ENCODE measurements at regions not wholly inside any gene's neighbourhood (a gene's known extent, or its start where the extent isn't known, plus 50 kb on each side); places are given as distances from the start of the nearest gene placed in this dataset.

DNA sequence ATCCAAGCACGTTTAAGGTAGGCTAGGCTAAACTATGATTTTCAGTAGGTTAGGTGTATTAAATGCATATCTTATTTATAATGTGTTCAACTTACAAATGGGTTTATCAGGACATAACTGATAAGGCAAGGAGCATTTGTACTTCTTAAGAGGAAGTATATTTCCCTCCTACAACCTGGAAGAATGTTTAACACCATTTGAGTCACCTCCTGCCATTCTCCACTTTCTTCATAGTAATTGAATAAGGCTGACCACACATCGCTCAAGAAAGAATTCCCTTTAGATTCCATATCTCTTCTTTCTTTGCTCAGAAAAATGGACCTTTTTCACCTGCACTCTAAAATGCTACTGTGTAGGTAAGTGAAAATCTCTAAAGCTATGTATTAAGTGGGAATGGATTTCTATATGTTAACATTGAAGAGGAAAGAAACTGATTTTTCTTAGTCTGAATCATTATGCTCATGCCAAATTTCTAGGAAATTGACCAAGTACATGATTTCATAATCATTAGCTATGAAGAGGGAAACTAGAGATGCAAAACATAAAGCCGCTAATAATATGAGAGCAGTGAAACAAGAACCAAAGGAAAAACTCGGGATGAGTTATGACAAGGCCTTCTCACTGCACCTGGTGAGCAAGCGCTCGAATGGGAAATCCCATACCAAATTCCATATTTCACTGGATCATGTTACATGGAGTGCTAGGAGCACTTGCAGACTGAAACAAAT is 210.4 kb downstream of the ALDH8A1 start:
- DNase-seq (ENCODE audit: low read depth): peak; percentile 27

DNA sequence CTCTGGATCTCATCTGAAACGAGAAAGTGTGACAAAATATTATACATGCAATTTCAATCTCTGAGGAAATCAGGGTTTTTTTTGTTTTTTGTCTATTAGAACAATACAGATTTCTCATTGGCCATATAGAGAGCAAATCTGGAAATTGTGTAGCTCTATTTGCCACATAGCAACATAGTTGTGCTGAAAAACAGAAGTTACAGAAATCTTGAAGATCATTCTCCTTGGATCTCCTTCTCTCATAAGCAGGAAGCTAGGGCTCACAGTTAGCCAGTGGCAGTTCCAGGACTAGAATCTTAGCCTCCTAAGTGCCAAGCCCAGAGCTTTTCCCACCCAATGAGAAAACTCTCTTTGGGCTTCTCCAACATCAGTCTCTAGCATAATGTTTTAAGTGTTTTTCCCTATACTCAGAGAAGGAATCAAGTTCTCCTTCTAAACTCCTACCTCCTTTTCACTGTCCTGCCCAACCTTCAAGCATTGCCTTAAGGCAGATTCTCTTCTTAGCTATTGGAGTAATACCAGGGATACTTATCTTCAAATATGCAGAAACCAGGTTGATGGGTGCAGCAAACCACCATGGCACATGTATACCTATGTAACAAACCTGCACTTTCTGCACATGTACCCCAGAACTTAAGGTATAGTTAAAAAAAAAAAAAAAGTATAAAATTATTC is 211.6 kb downstream of the ALDH8A1 start:
- DNase-seq (ENCODE audit: low read depth): no peak

DNA sequence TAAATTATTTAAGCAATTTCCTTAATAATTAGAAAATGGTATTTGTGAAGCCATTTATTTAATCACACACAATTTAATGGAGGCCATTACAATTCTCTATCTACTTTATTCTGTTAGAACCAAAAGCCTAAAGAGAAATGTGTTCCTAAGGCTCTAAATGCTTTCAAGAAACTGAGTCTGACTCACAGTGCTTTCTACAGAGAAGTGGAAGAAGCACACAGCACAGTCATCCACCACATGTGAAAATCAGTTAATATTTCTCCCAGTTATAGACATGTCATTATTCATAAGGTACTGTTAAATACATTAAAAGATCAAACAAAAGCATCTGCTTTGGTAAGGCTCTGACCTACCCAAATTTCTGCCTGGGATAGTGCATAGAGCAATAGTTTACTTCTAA is 214.4 kb downstream of the ALDH8A1 start:
- DNase-seq (ENCODE audit: low read depth): peak; percentile 23

DNA sequence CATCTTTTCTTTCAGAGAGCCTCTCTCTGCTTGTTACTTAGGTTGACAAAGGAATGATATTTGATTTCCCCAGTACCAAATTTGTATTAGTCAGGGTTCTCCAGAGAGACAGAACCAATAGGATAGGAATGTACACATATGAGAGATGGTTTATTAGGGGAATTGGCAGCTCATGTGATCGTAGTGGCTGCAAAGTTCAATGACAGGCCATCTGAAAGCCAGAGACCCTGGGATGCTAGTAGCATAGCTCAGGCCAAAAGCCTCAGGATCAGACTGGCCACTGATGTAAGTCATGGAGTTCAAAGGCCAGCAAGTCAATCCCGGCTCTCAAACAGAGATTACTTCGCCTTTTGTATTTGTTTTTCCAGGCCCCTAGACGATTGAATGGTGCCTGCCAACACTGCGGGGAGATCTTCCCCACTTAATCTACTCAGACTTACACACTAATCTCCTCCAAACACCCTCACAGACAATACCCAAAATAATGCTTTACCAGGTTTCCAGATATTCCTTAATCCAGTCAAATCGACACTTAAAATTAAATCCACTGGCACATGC is 215.5 kb downstream of the ALDH8A1 start:
- no peak for DNase-seq (ENCODE audit: low read depth)

DNA sequence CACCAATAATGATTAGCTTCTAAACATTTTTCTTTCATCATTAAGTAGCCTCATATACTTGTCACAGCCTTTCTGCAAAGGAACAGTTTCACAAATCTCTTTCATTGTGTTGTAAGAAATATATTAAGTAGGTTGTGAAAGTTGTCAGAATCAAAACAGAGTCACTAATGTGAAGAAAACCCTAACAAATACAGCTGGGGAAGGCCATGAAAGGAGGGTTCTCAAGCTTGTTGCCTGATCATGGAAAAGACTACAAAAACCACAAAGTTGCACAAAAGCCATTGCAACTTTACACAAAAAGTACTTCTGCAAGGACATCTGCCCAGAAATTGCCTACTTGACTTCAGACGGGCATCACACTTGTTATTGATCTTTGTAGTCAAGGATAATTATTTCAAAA is 216.1 kb downstream of the ALDH8A1 start:
- DNase-seq (ENCODE audit: low read depth): no peak

DNA sequence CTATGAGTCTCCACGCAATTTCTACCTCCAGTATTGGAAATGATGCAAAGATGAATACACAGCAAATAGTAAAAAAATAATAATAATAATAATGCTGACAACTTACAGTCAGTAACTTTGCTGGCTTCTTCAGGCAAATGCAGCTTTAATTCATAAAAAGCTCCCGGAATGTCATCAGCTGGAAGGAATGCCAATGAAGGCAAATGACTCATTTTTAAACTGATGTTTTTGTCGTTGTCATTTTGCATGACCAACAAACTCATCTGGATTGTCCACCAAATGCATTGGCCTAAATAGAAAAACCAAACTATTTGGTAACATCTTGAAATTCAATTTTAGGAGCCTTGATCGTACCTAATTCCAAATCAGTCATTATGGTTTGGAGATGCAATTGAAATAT is 217.1 kb downstream of the ALDH8A1 start:
- DNase-seq (ENCODE audit: low read depth): peak; percentile 40

DNA sequence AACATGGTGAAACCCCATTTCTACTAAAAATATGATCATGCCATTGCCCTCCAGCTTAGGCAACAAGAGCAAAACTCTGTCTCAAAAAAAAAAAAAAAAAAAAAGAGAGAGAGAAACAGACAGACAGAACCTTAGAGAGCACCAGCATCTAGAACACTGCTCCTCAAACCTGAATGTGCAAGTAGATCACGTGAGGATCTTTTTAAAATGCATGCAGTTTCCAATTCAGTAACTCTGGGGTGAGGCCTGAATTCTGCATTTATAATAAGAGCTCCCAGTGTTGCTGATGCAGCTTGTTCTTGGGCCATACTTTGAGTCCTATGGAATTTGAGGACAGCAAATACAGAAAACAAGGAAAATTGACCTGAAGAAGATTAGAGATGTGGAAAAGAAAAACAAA is 218.3 kb downstream of the ALDH8A1 start:
- no peak for DNase-seq (ENCODE audit: low read depth)

DNA sequence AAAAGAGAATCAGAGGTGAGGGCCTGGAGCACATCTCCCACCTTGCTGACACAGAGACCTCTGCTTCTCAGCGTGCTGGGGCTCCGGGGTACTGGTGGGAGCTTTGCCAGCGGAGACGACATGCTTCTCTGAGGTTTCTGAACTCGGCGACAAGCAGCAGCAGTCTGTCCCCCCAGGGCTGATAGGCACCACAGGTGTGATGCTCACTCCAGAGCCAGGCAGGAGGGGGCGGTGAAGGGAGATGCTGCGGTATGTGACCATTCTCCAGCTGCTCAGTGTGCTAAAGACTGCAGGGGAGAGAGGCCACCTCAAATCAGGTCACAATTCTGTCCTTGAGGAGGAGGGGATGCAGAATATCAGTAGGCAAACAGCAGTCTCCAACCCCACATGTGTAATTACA is 219.9 kb downstream of the ALDH8A1 start:
- no peak for DNase-seq (ENCODE audit: low read depth)

DNA sequence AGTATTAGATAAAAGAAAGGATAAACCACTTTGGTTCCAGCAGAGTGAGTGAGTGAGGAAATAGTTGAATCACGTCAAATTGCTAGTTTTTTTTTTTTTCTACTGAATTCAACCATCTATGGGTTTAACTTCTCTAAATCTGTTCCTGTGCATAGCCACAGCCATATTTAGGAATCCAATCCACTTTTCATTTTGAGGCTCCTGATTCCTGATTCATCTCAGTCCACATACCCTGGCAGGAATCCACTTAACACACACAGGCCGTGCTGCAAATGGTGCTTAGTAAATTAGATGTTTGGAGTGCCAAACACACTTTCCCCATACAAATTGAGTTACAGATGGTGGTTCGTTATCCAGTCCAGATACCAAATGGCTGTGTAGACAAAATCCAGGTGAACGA is 220.3 kb downstream of the ALDH8A1 start:
- DNase-seq (ENCODE audit: low read depth): no peak

DNA sequence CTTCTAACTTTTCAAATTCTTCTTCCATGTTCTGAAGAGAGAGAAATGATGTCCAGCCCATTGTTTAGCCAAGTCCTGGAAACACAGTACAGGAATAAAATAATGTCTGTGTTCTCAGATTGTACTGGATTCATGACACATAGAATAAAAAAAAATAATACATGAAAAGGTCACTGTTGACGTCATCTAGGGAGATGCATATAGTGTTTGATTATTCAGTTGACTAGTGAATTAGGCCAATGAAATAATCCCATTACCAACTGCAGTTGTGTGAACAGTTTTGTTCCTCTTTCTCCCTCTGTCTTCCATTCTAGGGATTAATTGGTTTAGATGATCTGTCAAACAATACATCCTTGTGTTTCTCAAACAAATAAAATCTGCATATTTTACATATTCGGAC is 222.8 kb downstream of the ALDH8A1 start:
- DNase-seq (ENCODE audit: low read depth): no peak

DNA sequence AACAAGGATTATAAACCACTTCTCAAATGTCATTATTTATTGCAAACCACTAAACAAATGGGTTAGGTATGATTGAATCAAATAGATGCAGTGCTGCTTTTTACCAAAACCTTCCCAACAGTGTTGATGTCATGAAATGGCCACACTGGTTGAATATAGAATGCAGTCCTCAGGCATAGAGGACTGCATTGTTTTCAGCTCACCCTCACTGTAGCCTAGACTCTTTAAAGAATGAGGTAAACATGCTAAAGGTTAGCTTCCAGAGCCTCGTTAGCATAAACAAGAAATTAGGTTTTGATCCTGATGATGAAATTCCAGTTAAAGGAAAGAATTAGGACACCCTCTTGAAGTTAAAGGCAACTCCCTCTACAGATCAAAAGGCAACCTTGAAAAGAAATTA is 224.3 kb downstream of the ALDH8A1 start:
- no peak for DNase-seq (ENCODE audit: low read depth)

DNA sequence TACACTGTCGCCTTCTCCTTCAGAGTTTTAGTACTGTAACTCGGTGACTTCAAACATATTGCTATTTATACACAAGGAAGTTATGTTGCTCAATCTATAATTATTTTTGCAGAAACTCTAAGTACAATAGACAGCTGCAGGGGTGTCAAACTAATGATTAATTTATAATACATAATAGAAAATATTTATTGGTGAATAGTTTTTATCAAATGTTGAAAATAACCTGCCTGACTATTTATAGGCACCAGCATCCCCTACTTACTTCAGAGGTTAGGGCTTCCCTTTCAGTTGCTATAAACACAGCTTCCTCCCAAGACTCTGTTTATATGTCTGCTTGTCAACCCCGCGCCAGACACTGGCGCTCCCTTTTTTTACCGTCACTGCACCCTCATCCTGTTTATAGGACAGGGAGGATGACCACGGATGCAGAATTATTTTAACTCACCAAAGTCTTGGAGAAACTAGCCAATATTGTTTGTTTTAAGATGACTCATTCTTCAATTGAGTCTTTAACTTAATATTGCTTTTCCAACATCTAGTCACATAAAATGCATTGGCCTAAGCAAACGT is 225.0 kb downstream of the ALDH8A1 start:
- DNase-seq (ENCODE audit: low read depth): peak; percentile 74

DNA sequence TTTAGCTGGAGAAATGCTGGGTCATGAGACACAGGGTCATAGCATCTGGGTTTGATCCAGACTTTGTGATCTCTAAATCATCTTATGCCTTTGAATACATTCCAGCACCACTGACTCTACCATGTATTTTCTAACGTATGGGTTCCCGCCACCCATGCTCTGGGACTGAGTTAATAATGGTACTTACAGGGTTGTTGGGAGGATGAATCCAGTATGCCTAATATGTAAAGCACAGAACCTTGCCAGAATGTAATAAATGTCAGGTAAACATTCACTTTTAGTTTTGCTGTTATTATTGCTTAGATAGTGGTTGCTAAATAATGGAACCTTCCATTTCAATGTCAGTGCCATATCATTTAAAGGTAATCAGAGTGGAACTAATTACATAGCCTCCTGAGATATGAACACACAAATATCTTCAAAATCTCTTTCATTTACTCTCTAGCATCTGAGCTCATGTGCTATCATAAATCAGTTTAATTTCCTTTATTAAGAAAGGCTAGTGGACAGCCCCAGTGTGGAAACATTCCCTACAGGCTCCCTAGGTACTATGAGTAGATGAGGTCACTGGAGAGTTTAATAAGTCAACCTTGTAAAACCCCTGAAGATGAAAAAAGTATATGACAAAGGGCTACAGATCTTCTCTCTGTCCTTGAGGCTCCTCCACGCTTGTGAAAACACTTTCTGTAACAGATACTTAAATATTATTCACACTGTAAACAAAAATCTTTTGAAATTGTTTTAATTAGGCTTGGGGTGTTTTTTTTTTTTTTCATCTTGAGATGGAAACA is 226.6 kb downstream of the ALDH8A1 start:
- DNase-seq (ENCODE audit: low read depth): no peak

DNA sequence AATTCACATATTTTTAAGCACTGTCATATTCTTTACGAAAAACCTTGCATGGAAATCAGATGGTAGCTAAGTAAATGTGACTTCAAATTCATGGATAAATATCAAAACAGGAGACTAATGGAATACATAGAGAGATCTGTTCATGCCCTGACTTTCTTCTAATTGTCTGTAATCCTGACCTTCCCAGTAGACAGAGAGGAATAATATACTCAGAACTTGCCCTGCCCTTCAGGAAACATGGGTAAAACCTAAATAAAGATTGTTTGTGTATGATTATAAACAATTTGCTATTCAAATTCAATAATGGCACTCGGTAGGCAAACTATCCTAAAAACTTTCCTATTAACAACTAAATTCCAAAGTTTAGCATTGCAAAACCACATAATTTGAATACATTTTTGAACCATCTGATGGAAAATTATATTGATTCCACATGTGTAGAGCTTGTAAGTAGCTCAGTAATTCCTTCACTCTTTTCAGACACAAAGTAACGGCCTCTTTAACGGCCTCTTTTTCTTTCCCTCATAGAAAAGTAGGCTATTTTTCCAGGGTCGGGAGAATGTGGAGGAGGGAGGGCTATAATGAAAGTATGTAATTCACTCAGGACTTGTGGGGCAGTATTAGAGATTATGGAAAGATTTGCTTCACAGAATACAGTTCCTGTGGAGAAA is 227.6 kb downstream of the ALDH8A1 start:
- no peak for DNase-seq (ENCODE audit: low read depth)

DNA sequence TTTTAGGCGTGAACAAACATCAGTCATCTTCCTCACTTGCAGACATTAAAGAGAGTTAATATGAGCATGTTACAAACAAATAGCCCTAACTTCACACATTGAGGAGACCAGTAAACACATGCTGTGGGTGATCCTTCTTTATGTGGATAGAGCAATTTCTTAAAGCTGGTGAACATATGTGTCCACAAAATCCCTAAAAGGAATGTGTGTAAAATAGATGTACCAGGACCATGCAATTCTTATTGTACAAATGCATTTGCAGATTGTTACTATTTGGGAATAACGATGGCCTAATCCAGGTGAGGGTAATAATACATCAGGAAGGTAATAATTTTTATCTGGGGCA is 228.9 kb downstream of the ALDH8A1 start:
- DNase-seq (ENCODE audit: low read depth): no peak

DNA sequence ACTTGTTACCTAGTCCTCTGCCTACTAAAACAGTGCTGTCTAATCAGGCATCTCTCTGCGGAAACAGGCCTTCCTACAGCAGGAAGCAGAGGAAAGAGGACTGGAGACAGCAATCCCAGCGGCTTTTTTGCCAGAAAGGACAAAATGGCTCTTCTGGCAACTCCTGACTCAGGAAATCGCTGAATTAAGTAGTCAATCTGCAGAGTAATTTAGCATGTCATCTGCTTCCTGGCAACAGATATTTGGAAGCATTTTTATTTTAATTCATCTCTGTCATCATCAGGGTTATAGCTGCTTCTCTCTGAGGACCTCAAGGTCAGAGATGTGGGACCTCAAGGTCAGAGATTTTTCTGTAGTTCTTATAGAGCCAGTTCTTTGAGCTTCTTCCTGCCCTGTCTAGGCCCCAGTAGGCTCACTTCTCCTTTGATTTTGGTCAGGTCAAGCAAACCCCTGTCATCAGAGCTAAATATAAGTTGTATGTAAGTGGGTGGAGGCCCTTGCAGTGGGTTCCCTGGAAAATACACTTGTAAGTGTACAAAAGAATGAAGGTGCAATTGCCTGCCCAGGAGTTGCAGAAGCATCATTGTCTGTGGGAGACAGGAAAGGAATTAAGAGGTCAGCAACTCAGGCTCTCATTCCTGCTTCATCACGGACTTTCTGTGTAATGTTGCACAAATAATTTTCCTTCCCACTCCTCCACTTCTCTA is 229.4 kb downstream of the ALDH8A1 start:
- DNase-seq (ENCODE audit: low read depth): no peak

DNA sequence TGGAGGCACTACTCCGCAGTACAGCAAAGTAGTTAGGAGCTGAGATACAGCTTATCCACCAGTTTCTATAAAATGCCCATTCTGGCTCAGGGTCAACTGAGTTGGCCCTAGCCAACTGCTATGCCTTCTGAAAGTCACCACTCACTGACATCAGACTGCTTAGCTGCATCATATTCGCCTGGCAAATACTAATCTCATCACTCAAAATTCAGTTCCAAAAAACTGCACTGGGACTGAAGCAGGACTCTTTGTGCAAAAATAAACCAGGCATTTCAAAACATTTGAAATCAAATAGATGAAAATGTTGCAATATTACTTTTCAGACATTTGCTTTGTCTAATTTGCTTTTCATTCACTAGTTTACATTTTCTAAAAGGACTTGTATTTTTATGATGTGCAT is 230.0 kb downstream of the ALDH8A1 start:
- no peak for DNase-seq (ENCODE audit: low read depth)

DNA sequence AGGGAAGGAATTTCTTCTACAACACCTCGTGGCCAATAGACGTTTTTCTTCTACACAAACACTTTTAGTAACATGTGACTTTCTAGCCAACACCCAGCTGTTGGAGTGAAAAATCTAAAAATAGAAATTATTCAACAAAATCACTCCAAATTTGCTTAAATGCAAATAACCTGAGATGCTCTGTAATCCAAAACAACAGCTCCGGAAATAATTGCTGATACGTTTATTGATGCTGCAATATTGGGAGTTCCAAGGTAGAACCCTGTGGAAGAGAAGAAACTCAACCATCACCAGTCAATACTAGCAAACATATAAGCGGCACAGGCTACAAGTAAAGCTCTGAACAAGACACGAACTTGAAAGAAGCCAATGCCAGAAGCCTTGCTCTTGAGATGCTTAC is 230.6 kb downstream of the ALDH8A1 start:
- DNase-seq (ENCODE audit: low read depth): no peak

DNA sequence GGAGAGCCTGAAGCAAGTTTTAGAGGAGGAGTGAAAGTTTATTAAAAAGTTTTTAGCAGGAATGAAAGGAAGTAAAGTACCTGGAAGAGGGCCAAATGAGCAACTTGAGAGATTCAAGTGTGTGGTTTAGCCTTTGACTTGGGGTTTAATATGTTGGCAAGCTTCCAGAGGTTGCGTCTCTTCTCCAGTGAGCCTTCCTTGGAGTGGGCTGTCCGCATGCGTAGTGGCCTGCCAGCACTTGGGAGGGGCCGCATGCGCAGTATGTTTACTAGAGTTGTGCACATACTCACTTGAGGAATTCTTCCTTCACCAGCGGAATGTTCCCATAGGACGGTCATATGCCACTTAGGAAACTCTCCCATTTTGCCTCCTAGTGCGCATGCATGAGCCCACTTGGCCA is 235.2 kb downstream of the ALDH8A1 start:
- peak; percentile 32 for DNase-seq (ENCODE audit: low read depth)

DNA sequence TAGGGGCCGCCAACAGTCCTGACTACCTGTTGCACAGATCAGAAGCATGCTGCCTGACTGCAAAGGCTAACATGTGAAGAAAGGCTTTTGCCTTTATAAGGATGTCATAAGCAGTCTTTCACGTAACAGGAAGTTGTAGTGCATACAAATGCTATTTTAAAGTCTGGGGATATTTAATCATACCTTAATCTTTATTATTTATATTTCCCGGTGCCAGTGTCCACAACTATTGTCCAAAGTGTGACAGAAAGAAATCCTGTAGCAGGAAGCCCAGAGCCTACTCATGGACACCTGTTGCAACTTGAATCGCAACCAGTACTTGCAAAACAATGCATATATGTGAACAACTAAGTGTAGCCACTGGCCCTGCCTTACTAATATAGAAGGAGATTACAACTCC is 235.8 kb downstream of the ALDH8A1 start:
- DNase-seq (ENCODE audit: low read depth): no peak

DNA sequence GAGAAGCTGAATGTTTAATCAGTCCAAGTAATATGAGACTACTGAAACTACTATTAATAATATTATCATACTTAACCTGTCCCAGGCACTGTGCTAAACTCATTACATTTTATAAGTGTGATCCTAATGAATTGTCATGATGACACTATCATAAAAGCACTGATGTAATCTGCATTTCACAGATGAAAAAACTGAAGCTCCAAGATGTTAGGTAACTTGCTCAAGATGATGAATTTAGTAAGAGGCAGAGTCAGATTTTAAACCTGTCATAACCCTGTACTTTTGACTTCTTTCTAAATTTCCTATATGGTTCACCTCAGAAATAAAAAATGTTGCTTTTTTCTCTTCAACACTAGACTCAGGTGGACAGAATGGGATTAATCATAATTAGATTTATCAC is 237.6 kb downstream of the ALDH8A1 start:
- no peak for DNase-seq (ENCODE audit: low read depth)

All from ELR (cell line).